Psoas muscle (tissue), 7 donors: ENCODE measurements at regions not wholly inside any gene's neighbourhood (a gene's known extent, or its start where the extent isn't known, plus 50 kb on each side); places are given as distances from the start of the nearest gene placed in this dataset.

Experiments used
- ATAC-seq, 4 donors: fragments of 200-7000 bp; cut with Tn5 transposase; one replicate each; pipeline ENCODE4 v1.9.1; 2020; ENCODE audit warnings: moderate library complexity in 3 of 4, mild to moderate bottlenecking in 2 of 4
- DNase-seq, 2 donors: peaks; one replicate each; pipeline ENCODE4 v3.0.0-alpha.2; 2020
- H3K27ac ChIP-seq: fragments of 200-600 bp; one replicate; pipeline ENCODE4 v1.8.0; 2022
- H3K27me3 ChIP-seq, 3 donors: fragments of 200-600 bp in 1 of 3; one replicate each; pipeline versions ENCODE4 v1.6.1 to v1.8.0; 2013 to 2022; ENCODE audit warnings: low read length in 2 of 3, mild to moderate bottlenecking in 2 of 3, moderate library complexity in 1 of 3; ENCODE audit not compliant: insufficient read depth in 3 of 3
- H3K36me3 ChIP-seq, 2 donors: fragments of 200-600 bp in 1 of 2; one replicate each; pipeline versions ENCODE4 v1.6.1 to v1.8.0; 2013 to 2022; ENCODE audit warnings: low read depth in 1 of 2, mild to moderate bottlenecking in 1 of 2, moderate library complexity in 1 of 2; ENCODE audit not compliant: insufficient read depth in 1 of 2
- H3K4me1 ChIP-seq: fragments of 200-600 bp; one replicate; pipeline ENCODE4 v1.8.0; 2022
- H3K4me3 ChIP-seq: fragments of 200-600 bp; one replicate; pipeline ENCODE4 v1.8.0; 2022; ENCODE audit warnings: mild to moderate bottlenecking
- H3K9me3 ChIP-seq: fragments of 200-600 bp; one replicate; pipeline ENCODE4 v1.8.0; 2022
- CTCF ChIP-seq: fragments of 200-600 bp; IDR thresholded peaks from one replicate; pipeline ENCODE4 v1.8.0; 2022; ENCODE audit warnings: antibody characterized with exemption
- WGBS, 3 donors: extraction: QIAGEN DNeasy Blood & Tissue Kit; methylation state at CpG; one replicate each; pipeline versions ENCODE4 v1.1.6 to v1.1.7; 2013; 5-methylcytosine and 5-hydroxymethylcytosine counted together
- intact Hi-C, 2 donors: fragments of 100-400 bp; cut with DNase I; formaldehyde crosslinking; loops; one replicate each; pipeline versions ENCODE4 v1.11.0 to v1.14.2; 2022
- donor health status: healthy with polysubstance abuse.
- donor health status: DM: no; HTN: no; CAD: no; lungs with moderate emphysema.
- donor health status: Bipolar disorder and iron deficiency.
- donor health status: healthy.
- donor health status: DM: yes; HTN: yes; CAD: no.
- donor health status: DM: no; HTN: no; CAD: no.
- donor health status: DM: yes; HTN: yes; CAD: no.

- no peak for TF ChIP-seq CTCF
- Histone ChIP-seq H3K27me3 (no peaks in the 10 kb centered on the region), H3K9me3 (no peaks in the 10 kb centered on the region), H3K4me1 (no peaks in the 10 kb centered on the region), H3K27ac (no peak overlapping the region), H3K4me3 (no peak overlapping the region), H3K36me3 (no peaks in the 10 kb centered on the region)
- ATAC-seq (no peak), DNase-seq (no peak)
- 69 to 88% (median 86%) methylated on average over 7 of the region's 7 CpGs for WGBS, 3 donors
- intact Hi-C loops: no loop called here
These were observed 262.8 kb downstream of the FGFR2 start for GRCh38 chr10:121335386-121335925.

- DNase-seq (no peak), ATAC-seq (no peak)
- no peak overlapping the region for H3K4me3 ChIP-seq
- no peak overlapping the region for H3K27ac ChIP-seq
- intact Hi-C loops: no loop called here
- WGBS, 3 donors: 63 to 66% (median 63%) methylated on average over 5 of the region's 5 CpGs
- no peaks in the 10 kb centered on the region for H3K27me3 ChIP-seq
- H3K36me3 ChIP-seq: no peaks in the 10 kb centered on the region
- H3K9me3 ChIP-seq: no peaks in the 10 kb centered on the region
- no peak for TF ChIP-seq CTCF
- no peaks in the 10 kb centered on the region for H3K4me1 ChIP-seq
These were observed 260.8 kb downstream of the FGFR2 start for GRCh38 chr10:121337427-121337826.

- WGBS, 3 donors: 68 to 75% (median 70%) methylated on average over 9 of the region's 9 CpGs
- DNase-seq: no peak
- H3K4me3 ChIP-seq: no peak overlapping the region
- no peak overlapping the region for H3K27ac ChIP-seq
- no peaks in the 10 kb centered on the region for H3K4me1 ChIP-seq
- ATAC-seq: no peak
- H3K36me3 ChIP-seq: no peaks in the 10 kb centered on the region
- H3K9me3 ChIP-seq: no peaks in the 10 kb centered on the region
- no peaks in the 10 kb centered on the region for H3K27me3 ChIP-seq
- no peak for TF ChIP-seq CTCF
- intact Hi-C loops: no loop called here
These were observed 259.9 kb downstream of the FGFR2 start for GRCh38 chr10:121338206-121338980.

GRCh38 chr10:121339114-121339513 lies 259.1 kb downstream of the FGFR2 start:
- DNase-seq: no peak
- 45 to 52% (median 50%) methylated on average over 5 of the region's 5 CpGs for WGBS, 3 donors
- H3K4me1 ChIP-seq: no peaks in the 10 kb centered on the region
- H3K36me3 ChIP-seq: no peaks in the 10 kb centered on the region
- no peak for TF ChIP-seq CTCF
- no peak for ATAC-seq
- no peak overlapping the region for H3K4me3 ChIP-seq
- no peak overlapping the region for H3K27ac ChIP-seq
- no peaks in the 10 kb centered on the region for H3K9me3 ChIP-seq
- no peaks in the 10 kb centered on the region for H3K27me3 ChIP-seq
- intact Hi-C loops: no loop called here
